OCI-LY1 (cell line): ENCODE measurements at regions not wholly inside any gene's neighbourhood (a gene's known extent, or its start where the extent isn't known, plus 50 kb on each side); places are given as distances from the start of the nearest gene placed in this dataset.

ENCODE experiments used
- EZH2 ChIP-seq: fragments of 200-600 bp; sonication (generic), shearing (Covaris generic); IDR thresholded peaks from 2 replicates; pipeline ENCODE4 v1.8.0; 2017; ENCODE audit warnings: borderline replicate concordance, mixed run types, mild to moderate bottlenecking, antibody characterized with exemption, low read length, moderate library complexity, mixed read lengths
- TF ChIP-seq, protein P1 (sequence below): fragments of 200-600 bp; sonication (generic), shearing (Covaris generic); IDR thresholded peaks from 2 replicates; pipeline ENCODE4 v1.5.1; 2017; ENCODE audit warnings: mild to moderate bottlenecking, antibody characterized with exemption, low read length, moderate library complexity, mixed read lengths

DNA sequence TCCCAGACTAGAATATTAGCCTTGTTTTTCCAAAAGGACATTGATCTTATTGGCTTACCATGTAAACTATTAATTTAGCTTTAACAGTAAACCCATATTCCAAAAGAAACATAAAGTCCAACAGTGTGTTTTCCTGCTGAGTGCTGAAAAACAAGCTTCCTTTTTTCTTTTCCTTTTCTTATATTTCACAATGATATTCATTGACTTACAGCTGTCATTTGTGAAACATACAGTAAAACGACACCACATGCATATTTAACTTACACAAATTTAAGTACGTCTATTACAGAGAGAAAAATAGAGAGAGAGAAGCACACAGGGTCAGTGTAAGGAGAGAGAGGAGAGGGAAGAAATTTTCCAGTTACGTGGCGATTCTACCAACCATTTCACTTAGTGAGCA is 543.9 kb upstream of the JARID2 start:
- no peak for TF ChIP-seq EZH2
- TF ChIP-seq, protein P1, sequence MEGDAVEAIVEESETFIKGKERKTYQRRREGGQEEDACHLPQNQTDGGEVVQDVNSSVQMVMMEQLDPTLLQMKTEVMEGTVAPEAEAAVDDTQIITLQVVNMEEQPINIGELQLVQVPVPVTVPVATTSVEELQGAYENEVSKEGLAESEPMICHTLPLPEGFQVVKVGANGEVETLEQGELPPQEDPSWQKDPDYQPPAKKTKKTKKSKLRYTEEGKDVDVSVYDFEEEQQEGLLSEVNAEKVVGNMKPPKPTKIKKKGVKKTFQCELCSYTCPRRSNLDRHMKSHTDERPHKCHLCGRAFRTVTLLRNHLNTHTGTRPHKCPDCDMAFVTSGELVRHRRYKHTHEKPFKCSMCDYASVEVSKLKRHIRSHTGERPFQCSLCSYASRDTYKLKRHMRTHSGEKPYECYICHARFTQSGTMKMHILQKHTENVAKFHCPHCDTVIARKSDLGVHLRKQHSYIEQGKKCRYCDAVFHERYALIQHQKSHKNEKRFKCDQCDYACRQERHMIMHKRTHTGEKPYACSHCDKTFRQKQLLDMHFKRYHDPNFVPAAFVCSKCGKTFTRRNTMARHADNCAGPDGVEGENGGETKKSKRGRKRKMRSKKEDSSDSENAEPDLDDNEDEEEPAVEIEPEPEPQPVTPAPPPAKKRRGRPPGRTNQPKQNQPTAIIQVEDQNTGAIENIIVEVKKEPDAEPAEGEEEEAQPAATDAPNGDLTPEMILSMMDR = no peak
